ENCODE measurements at regions not wholly inside any gene's neighbourhood (a gene's known extent, or its start where the extent isn't known, plus 50 kb on each side); places are given as distances from the start of the nearest gene placed in this dataset.

GRCh38 chr13:42715909-42716308 is 65.5 kb upstream of the FAM216B start:
- DNase-seq (peak; percentile 36), ATAC-seq (ENCODE audit: poor library complexity) (peak; percentile 86)
- intact Hi-C loops (cut with DNase I) = no loop called here

GRCh38 chr13:42717176-42717575 is 64.2 kb upstream of the FAM216B start:
- ATAC-seq (ENCODE audit: poor library complexity) (no peak), DNase-seq (no peak)
- intact Hi-C loops (cut with DNase I) = no loop called here

- DNase-seq = no peak
- ATAC-seq (ENCODE audit: poor library complexity) = no peak
- intact Hi-C loops (cut with DNase I) = no loop called here
These were observed 61.1 kb upstream of the FAM216B start for GRCh38 chr13:42720113-42720857.

- no peak for ATAC-seq (ENCODE audit: poor library complexity)
- no peak for DNase-seq
- intact Hi-C loops (cut with DNase I) = no loop called here
These were observed 60.5 kb upstream of the FAM216B start for GRCh38 chr13:42720858-42721219.

GRCh38 chr13:42722883-42723539 is 58.4 kb upstream of the FAM216B start:
- ATAC-seq (ENCODE audit: poor library complexity) = no peak
- no peak for DNase-seq
- intact Hi-C loops (cut with DNase I) = no loop called here

- no peak for DNase-seq
- intact Hi-C loops (cut with DNase I) = no loop called here
- no peak for ATAC-seq (ENCODE audit: poor library complexity)
These were observed 52.7 kb upstream of the FAM216B start for GRCh38 chr13:42728507-42729180.

- DNase-seq (no peak), ATAC-seq (ENCODE audit: poor library complexity) (no peak)
- intact Hi-C loops (cut with DNase I) = no loop called here
These were observed 51.5 kb upstream of the FAM216B start for GRCh38 chr13:42729857-42730402.
